GM21390 (cell line): ENCODE measurements at regions not wholly inside any gene's neighbourhood (a gene's known extent, or its start where the extent isn't known, plus 50 kb on each side); places are given as distances from the start of the nearest gene placed in this dataset.

Source experiments
- ATAC-seq: cut with Tn5 transposase; IDR thresholded peaks from one replicate; pipeline ENCODE4 v1.9.1; 2021; ENCODE audit not compliant: unreplicated experiment

GRCh38 chr1:39134768-39135333, 69.6 kb upstream of the MACF1 start:
- ATAC-seq = no peak

DNA sequence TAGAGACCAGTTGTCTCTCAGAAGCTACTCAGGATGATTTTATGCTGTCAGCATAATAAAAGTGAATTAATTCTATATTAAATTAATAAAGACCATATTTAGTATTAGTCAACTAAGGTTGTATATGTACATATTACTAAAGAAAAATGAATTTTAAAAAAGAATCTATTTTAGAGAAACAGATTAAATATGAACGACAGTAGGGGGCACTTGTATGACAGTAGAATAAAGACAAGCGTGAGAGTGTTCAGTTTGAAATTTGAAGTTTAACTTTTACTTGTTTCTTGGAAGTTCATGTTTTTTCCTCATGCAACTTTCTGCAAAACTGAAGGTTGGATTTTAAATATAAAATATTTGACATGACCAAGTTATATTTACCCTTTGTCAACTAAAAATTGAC, 67.9 kb upstream of the MACF1 start:
- no peak for ATAC-seq

- ATAC-seq = no peak
Measured at GRCh38 chr1:39139723-39140360, 64.7 kb upstream of the MACF1 start.

GRCh38 chr1:39141925-39142324, 62.6 kb upstream of the MACF1 start:
- ATAC-seq = no peak

GRCh38 chr1:39142401-39143060, 62.0 kb upstream of the MACF1 start:
- no peak for ATAC-seq

DNA sequence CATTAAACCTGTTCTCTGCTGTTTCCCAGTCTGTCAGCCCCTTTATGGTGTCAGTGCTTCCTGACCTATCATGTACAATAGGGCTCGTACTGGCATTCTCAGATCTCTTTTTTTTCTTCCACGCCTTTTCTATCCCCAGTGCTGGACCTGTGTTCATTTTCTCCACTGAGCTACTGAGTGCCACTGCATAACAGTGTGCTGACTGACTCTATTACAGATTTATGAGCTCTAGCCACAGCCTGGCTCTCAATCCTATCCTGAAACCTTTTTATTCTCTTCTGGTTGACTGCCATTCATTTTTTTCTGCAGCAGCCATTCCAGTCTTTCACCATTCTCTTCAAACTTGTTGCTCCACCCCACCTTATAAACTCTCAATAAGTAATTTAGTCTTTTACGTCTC, 59.6 kb upstream of the MACF1 start:
- ATAC-seq = no peak

DNA sequence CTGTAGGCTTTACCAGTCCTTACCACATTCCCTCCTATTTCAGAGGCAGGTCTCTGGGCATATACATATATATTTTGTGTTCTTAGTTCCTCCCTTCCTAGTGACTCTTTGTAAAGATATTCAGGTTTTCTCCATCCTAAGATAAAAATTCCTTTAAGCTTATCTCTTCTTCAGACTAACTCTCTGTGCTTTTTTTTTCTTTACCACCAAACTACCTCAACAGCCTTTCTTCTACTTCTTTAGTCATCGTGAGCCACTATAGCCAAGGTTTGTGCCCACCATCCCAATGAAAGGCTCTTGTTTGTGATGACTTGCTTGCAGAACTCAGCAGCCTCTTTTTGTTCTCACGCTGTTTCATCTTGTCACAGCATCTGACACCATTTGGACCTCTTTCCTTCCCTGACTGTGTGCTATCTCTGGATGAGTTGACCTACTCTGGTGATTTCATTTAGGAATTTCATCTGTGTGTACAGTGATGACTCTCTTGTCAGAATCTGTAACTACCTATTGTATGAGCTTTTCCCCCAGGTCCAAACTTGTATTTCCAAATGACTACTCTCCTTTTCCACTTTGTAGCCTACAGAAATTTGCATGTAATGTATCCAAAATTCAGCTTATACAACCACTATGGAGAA, 59.0 kb upstream of the MACF1 start:
- ATAC-seq = no peak

GRCh38 chr1:39146681-39147080, 57.8 kb upstream of the MACF1 start:
- no peak for ATAC-seq

DNA sequence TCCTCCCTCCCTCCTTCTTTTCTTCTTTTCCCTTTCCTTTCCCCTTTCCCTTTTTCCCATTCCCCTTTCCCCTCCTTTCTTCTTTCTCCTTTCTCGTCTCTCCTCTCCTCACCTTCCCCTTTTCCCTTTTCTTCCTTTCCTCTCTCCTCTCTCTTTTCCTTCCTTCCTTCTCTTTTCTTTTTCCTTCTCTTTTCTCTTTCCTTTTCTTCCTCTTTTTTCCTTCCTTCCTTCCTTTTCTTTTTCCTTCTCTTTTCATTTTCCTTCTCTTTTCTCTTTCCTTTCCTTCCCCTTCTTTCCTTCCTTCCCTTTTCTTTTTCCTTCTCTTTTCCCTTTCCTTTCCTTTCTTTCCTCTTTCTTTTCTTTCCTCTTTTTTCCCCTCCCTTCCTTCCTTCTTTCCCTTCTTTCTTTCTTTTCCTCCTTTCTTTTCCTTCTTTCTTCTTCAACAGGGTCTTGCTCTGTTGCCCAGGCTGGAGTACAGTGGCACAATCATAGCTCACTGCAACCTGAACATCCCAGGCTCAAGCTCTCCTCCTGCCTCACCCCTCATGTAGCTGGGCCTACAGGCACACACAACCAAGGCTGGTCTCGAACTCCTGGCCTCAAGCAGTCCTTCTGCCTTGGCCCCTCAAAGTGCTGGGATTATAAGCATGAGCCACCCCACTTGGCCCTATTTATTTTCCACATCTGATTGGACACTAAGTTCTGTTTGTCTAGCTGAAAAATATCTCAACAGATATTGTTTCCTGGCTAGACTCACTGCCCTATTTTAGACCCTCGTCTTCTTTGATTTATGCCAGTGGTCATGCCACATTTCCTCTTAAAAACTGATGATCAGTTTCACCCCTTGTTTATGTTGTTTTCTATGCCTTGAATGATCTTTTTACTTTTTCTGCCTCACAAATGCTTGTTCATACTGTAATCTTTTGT, 57.1 kb upstream of the MACF1 start:
- no peak for ATAC-seq

DNA sequence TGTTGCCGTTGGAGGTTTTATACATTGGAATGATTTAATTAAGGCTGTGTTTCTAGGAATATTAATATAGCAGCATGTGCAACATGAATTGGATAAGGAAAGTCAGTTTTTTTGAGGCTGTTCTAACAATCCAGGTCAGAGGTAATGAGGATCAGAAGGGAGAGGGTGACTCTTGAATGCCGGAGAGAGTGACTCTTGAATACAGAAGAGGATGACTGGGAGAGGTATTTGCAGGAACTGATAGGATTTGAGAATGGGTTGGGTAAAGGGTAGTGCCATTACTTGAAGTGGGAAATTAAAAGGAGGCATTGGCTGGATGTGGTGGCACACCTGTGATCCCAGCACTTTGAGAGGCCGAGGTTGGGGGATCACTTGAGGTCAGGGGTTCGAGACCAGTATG, 55.6 kb upstream of the MACF1 start:
- no peak for ATAC-seq

DNA sequence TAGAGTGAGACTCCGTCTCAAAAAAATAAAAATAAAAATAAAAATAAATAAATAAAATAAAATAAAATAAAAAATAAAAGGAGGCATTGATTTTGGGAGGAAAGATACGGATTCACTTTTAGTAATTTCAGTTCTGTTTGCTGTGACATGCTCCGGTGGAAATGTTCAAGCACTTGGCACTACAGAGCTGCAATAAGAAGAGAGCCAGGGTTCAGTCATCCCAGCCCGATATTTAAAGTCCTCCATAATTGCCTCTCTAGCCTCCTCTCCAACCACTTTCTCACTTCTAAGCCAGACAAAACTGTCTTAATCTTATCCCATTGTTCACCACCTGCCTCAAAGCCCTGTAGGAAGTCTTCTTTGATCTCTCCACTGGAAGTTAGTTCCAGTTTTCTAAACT, 55.0 kb upstream of the MACF1 start:
- ATAC-seq = no peak

DNA sequence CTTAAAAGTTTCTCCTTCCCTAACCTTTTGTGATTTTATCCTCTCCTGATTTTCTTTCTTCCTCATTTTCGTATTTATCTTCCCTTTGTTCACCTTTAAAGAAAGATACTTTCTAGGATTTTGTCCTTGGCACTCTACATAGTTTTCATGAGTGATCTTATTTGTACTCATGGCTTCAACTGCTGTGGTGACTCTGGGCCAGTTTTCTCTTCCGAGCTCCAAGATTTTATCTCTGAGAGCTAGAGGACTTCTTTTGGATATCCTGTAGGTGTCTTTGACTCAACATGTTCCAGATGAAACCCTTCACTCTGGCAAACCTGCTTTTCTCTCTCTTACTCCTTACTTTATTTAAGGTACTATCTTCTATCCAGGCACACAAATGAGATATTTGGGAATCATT, 53.7 kb upstream of the MACF1 start:
- ATAC-seq = no peak

- no peak for ATAC-seq
Measured at GRCh38 chr1:39151267-39151666, 53.2 kb upstream of the MACF1 start.

- ATAC-seq = no peak
Measured at GRCh38 chr1:39152923-39153322, 51.6 kb upstream of the MACF1 start.

DNA sequence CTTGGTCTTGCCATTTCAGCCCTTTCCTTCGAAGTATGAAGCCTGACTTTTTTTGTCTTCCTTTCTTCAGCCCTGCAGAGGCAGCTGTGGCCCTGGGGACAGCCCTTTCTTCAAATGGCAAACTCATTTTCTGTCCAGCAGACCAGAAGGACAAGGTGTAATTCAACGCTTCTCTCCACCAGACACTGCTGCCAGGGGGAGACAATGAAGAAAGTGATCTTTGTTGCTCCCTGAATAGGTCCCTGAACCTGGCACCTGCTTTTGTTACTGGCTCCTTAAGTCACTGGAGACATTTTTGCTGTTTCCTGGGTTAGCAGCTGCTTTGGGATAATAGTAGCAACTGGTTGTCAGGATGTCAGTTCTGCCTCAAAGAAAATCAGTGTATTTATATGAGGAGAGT, 50.8 kb upstream of the MACF1 start:
- ATAC-seq = no peak

- no peak for ATAC-seq
Measured at GRCh38 chr1:39154553-39155421, 49.7 kb upstream of the MACF1 start.
